ENCODE measurements at regions not wholly inside any gene's neighbourhood (a gene's known extent, or its start where the extent isn't known, plus 50 kb on each side); places are given as distances from the start of the nearest gene placed in this dataset.

GRCh38 chr3:106805625-106806024 lies 571.6 kb upstream of the CCDC54 start:
- no peak for DNase-seq

DNA sequence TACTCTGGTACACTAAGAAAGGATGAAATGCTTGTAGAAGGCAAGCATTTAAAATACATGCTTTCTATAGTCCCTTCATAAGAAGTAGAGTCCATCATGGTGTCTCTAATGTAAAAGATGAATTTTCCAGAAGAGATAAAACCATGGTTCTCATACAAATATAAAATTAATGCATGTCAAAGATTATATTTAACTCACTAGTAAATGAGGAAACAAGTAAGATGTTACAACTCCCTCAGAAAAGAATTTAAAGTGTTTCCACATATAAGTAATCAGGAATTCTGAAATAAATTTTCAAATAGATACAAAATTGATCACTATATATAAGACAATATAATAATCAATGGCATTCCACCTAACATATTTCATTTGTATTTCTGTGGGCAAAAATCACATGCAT lies 570.3 kb upstream of the CCDC54 start:
- DNase-seq: no peak

DNA sequence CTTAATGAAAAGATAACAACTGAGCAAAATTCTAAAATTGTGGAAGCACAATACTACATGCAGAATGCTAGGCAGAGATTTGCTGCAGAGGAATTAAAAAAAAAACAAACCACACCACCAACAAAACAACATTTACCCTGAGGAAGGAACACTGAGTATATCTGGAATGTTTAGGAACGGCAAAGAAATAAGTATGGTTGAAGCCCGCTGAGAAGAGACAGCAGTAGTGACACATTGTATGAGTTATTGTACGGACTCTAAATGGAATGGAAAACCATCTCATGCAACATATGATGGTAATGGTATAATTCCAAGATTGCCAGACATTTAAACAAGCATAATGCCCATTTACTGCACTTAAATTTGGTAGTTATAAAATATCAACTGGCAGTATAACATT lies 568.2 kb upstream of the CCDC54 start:
- DNase-seq: no peak

GRCh38 chr3:106809623-106810299 lies 567.5 kb upstream of the CCDC54 start:
- DNase-seq: no peak

DNA sequence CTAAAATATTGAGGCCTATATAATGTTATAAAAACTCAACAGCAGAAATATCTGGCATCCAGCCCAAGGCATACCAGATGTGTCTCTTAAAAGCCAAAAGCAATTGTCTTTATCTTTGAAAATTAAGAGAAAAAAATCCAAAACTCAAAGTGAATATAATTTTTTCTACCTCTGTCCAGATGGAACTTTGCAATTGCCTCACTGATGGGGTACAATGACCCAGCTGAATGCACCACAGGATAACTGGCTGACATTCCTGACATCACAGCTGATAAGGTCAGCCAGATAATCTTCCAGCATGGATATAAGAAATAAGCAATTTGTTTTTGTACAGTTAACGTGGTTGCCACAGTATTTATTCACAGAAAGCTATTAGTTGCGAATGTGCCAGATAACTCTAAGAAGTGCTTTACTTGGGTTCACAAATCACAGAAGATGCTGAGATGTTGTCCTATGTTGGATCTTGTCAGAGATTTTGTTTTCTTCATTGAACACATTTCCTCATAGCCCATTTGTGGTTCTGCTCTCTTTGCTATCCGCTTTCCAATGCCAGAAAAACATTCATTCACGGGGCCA lies 566.9 kb upstream of the CCDC54 start:
- no peak for DNase-seq

- no peak for DNase-seq
These were observed 565.9 kb upstream of the CCDC54 start for GRCh38 chr3:106811376-106811775.

DNA sequence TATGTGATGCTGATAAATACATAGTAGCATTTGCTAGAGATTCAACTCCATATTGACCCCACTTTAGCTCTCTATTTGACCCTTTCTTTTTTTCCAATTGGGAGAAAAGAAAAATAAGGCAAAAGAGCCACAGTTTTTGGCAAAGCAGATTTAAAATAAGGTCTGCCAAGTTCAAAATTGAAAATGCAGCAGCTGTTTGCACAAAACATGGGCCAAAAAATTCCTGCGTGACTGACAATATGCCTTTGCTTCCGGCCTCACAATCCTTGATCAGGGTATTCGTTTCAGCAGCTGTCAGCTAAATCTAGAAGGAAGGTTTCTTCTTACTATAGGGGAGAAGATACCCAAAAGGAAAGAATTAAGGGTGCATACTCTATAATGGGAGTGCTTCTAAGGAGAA lies 563.5 kb upstream of the CCDC54 start:
- no peak for DNase-seq

DNA sequence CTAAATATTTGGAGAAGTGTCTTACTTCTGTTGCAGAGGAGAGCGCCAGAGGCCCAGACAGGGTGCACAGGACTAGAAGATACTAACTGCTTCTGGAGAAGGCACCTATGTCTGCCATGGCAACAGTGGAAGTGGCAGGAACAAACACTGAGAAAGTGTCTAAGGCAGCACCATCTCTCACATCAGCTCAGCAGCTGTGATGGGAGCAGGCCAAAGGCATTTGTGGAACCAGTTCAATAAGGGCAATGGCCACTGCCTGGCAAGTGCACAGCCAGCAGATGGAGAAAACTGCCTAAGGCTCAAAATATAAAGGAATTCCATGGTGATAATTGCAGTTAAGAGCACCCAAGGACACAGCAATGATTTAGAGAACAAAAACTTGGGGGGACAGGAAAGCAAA lies 563.0 kb upstream of the CCDC54 start:
- DNase-seq: no peak

DNA sequence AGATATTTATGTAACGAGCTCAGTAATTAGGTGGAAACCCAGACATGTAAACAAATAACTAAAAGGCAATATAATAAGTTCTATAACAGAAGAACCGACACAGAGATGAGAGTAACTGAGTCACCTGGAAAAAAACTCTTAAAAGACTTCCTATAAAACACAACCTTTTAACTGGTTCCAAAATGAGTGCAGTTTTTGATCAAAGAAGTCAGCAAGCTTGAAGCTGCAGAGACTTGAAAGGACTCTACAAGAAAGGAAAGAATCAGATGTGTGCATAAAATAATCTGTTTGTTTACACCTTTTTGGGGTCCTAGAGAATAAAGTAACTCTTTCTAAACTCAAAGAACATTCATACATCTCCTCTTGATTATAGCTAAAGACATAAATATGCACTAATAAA lies 560.4 kb upstream of the CCDC54 start:
- DNase-seq: no peak

DNA sequence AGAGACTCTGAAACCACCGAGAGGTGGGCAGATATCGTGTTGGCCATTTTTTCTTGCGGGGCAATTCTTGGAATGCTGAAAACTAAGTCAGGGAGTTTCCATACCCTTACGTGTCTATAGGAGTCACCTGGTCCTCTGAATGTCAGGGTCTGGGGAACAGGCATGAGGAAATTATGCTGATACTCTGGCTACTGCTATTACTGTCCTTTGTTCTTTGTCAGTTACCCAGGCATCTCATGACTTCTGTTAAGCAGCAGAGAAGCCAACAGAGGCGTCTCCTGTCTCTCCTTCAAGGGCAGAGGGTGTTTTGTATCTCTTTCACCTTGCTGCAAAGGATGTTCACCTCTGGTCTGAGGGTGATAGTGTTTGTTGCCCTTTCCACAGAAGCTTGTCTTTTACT lies 559.5 kb upstream of the CCDC54 start:
- DNase-seq: no peak

DNA sequence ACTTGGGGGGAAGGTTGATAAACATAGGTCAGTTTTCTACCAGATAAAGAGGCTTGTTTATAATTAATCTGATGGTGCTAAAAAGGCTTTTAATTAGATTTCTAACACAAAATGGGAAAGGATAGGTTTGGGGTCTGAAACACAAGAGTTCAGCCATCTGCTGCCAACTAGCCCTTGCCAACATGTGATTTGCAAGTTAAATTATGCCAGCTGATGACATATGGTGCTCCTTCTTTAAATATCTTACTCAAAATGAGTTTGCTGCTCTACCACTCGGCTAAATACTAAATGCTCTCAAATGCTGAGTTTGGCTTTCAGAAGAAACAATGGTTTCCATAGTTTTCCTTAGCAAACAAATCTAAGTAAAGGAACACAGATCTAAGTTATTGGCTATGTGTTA lies 557.8 kb upstream of the CCDC54 start:
- no peak for DNase-seq

DNA sequence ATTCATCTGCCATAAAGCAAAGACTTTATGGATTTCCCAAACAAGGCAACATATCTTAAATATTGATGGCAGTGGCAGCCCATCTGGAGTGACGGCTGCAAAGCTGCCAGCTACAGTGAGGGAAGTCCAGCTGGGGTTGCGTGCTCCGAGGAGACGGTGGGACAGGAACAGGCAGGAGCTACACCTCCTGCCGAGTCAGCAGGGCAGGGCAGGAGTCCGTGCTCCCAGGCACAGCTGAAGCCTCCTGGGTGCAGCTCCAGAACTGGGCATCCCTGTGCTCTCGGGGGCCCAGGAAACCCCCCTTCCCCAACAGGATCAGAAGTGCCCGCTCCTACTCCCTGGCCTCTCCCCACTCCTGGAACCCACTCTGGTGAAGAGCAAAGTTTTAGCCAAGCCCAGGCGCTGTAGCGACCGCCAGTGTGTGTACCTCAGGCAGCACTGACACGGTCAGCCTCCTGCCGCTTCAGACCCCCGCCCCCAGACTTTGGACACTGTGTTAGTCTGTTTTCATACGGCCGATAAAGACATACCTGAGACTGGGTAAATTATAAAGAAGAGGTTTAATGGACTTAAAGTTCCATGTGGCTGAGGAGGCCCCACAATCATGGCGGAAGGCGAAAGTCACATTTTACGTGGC lies 556.4 kb upstream of the CCDC54 start:
- no peak for DNase-seq

- DNase-seq: no peak
These were observed 555.4 kb upstream of the CCDC54 start for GRCh38 chr3:106821801-106822200.

GRCh38 chr3:106822204-106822603 lies 555.0 kb upstream of the CCDC54 start:
- DNase-seq: no peak

GRCh38 chr3:106823701-106824100 lies 553.5 kb upstream of the CCDC54 start:
- DNase-seq: no peak

GRCh38 chr3:106824856-106825255 lies 552.4 kb upstream of the CCDC54 start:
- DNase-seq: no peak

DNA sequence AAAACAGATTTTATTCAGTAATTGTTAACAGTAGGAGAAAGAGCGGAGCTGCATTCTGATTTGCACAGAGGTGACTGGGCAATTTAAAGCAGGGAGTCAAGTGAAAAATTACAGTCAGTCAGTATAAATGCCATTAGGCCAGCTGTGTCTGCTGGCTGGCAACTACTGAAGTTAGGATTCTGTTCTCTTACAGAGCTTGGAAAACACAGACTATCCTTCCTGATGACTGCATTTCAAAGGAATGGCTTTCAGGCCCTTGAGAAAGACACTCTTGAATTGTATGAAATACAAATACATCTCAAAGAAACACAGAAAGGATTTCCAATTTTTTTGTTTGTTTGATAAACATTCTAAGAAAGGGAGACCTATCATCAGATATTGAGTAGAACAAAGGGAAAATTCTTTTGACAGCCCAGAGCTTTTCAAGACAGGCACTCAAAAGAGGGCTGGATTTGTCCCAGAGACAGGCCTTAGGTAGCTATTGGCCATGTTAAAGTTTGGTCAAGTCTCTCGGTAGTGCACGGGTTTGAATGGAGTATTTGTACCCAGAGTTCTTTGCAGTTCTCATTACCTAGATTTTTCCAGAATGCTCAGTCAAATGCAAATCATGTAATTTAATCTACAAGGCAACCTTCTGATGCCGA lies 551.2 kb upstream of the CCDC54 start:
- DNase-seq: no peak

GRCh38 chr3:106826791-106827311 lies 550.4 kb upstream of the CCDC54 start:
- DNase-seq: no peak

GRCh38 chr3:106827515-106828213 lies 549.6 kb upstream of the CCDC54 start:
- DNase-seq: no peak

- no peak for DNase-seq
These were observed 548.0 kb upstream of the CCDC54 start for GRCh38 chr3:106829206-106829605.

DNA sequence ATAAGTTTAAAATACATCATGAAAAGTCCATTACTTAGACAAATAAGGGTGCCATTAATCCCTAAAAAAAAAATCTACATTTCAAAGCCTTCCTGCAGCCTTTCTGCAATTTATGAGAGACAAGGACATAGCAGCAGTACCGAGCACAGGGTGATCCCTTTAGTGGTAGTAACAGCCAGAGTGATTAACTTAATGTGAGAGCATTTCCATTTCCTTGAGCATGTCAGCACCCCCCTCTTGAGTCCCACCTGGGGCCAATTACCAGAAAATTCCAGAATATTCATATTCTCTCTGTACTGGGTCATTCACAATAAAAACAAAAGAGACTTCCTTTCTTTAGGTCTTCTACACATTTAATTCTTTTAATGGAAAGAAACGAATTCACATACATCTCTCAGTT lies 546.9 kb upstream of the CCDC54 start:
- DNase-seq: no peak

GRCh38 chr3:106836906-106837305 lies 540.3 kb upstream of the CCDC54 start:
- no peak for DNase-seq

GRCh38 chr3:106837616-106838015 lies 539.6 kb upstream of the CCDC54 start:
- DNase-seq: no peak

Measured in activated CD8-positive, alpha-beta memory T cell treated with anti-CD3 and anti-CD28 coated beads, Interleukin-2, amount 50 U/mL, for 4 hours (primary cell).